HG03060 (cell line): ENCODE measurements at regions not wholly inside any gene's neighbourhood (a gene's known extent, or its start where the extent isn't known, plus 50 kb on each side); places are given as distances from the start of the nearest gene placed in this dataset.

Experiments
- ATAC-seq: cut with Tn5 transposase; IDR thresholded peaks from one replicate; pipeline ENCODE4 v1.9.1; 2021; ENCODE audit warnings: low read depth, moderate number of reproducible peaks; ENCODE audit not compliant: unreplicated experiment

DNA sequence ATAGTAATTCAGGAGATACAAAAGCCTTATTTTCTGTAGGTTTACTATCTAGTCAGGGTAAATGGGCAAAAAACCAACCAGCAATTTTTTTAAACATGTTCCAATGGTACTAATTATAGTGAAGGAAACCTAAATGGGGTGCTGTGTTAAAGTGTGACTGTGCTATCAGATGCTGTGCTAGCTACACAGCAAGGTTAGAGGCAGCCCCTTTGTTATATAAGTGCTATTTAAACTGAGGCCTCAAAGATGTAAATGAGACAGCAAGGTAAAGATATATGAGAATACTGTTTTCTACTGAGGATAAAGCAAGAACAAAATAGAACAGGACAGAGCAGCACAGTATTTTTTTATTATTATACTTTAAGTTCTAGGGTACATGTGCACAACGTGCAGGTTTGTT, 305.4 kb upstream of the RGS18 start:
- no peak for ATAC-seq

GRCh38 chr1:191857600-191857999, 300.7 kb upstream of the RGS18 start:
- ATAC-seq = no peak

- no peak for ATAC-seq
Observed at GRCh38 chr1:191865479-191865878, 292.8 kb upstream of the RGS18 start.

DNA sequence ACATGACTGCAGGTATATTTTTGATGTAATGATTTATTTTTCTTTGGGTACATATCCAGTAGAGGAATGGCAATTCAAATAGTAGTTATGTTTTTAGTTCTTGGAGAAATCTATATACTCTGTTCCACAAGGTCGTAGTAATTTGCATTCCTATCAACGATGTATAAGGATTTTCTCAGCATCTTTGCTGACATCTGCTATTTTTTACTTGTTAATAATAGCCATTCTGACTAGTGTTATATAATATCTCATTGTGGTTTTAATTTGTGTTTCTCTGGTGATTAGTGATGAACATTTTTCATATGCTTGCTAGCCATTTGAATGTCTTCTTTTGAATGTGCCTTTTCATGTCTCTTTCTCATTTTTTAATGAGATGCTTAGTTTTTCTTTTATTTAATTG, 292.1 kb upstream of the RGS18 start:
- no peak for ATAC-seq

- no peak for ATAC-seq
Observed at GRCh38 chr1:191869790-191870312, 288.4 kb upstream of the RGS18 start.

GRCh38 chr1:191870490-191870889, 287.8 kb upstream of the RGS18 start:
- peak; percentile 47 for ATAC-seq

GRCh38 chr1:191875994-191876393, 282.3 kb upstream of the RGS18 start:
- no peak for ATAC-seq

DNA sequence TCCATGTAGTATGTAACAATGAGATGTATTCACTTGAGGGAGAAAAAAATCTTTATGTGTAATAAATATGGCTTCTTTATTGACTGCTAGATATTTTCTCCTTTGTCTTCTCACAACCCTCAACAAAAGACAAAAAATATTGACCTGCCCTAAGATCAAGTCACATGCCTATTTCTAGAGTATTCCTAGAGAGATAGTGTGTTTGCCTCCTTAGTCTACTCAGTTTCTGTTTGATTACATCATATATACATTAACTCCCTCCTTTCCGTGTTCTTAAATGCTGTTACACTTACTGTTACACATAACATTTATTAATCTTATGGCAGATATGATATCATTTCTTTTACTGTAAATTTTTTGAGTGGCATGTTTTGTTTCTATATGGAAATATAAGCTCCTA, 281.6 kb upstream of the RGS18 start:
- no peak for ATAC-seq

DNA sequence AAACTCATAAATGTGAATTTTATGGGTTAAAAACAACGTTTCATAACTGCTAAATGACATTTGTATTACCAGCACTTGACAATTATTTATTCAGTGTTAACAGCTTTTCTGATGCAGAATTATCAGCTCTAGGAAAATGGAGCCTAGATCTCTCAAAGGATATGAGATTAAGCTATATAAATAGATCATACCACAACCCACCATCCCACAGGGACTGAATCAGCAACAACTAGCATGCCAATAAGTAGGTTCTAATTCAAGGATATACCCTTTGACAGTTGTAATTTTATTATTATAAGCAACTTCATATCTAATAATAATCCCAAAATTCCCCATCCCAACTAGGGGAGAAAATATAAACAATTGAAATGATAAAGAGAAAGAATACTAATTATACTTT, 275.4 kb upstream of the RGS18 start:
- no peak for ATAC-seq

- peak; percentile 84 for ATAC-seq
Observed at GRCh38 chr1:191886977-191887376, 271.3 kb upstream of the RGS18 start.

- no peak for ATAC-seq
Observed at GRCh38 chr1:191888996-191889622, 269.2 kb upstream of the RGS18 start.

GRCh38 chr1:191889623-191890003, 268.6 kb upstream of the RGS18 start:
- no peak for ATAC-seq

DNA sequence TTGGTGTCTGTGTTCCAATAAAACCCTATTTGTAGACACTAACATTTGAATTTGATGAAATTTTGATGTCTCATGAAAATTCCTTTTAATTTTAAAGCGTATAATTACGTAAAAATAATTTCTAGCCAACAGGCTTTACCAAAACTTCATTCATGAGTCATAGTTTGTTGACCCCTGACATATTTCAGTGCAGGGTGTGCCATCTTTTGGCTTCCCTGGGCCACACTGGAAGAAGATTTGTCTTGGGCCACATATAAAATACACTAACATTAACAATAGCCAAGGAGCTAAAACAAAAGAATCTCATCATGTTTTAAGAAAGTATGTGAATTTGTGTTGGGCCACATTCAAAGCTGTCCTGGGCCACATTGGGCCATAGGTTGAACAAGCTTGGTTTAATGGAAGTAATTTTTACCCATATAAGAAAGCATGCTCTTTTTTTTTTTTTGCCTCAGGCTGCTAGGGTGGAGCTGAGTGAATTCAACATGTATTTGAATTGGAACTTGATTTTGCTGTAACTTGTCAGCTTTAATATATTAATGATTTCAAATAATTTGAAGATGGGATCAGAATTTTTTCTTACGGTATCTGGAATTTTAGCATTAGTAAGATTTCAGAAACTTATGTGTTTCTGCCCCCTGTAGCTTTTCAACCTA, 267.7 kb upstream of the RGS18 start:
- no peak for ATAC-seq

DNA sequence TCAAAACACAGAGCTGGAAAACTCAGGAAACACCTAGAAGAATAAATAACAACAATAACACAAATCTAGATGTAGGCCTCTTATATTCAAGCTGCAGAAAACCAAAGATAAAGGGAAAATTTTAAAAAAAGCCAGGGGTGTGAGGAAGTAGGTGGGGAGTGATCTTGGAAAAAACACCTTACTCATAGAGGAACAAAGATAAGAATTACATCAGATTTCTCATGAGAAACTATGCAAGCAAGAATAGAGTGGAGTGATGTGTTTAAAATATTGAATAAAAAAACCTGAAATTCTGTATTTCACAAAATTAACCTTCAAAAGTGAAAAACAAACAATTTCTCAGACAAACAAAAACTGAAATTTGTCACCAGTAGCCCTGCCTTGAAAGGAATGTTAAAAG, 265.5 kb upstream of the RGS18 start:
- no peak for ATAC-seq

DNA sequence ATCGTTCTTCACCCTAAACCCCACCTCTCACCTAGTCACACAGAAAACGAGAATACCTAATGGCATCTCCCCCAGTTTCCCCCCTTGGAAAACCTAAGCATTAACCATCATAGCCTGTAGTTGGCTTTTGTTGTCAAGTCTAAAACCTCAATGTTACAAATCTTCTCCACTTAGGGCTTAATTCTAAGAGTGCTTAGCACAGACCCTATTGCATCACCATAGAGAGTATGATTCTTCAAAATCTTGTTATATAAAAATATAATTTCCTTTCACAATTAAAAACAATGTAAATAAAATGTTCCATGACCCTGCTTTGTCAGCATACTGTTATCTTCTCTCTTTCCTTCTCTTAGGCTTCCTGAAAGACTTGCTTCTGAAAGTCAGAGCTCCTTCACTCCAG, 263.2 kb upstream of the RGS18 start:
- no peak for ATAC-seq

DNA sequence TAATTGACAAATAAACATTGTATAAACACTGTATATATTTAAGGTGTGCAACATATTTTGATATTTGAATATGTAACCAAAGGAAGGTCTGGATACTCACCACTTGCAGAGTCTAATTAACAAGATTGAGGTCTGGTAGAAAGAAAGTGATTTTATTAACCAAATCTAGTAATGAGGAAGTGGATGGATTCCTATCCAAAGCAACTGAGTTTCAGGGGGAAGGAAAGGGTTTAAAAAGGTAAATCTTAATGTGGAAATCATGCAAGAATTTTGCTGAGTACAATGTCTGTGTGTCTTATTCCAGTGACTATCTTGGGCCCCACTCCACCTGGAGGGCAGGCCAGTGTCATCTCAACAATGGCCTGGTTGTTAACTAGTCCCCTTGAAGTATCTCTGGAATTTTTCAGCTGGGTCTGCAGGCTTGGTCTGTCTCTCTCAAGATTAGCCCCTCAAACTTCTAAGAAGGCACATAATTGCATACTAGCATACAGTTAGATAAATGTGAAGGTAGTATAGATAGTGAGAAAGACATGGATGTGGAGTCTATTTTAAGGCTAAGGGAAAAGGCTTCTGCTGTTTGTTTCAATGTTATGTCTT, 262.7 kb upstream of the RGS18 start:
- ATAC-seq = no peak

- ATAC-seq = no peak
Observed at GRCh38 chr1:191897134-191897533, 261.1 kb upstream of the RGS18 start.

GRCh38 chr1:191901651-191902050, 256.6 kb upstream of the RGS18 start:
- ATAC-seq = no peak

- ATAC-seq = no peak
Observed at GRCh38 chr1:191904991-191905390, 253.3 kb upstream of the RGS18 start.

DNA sequence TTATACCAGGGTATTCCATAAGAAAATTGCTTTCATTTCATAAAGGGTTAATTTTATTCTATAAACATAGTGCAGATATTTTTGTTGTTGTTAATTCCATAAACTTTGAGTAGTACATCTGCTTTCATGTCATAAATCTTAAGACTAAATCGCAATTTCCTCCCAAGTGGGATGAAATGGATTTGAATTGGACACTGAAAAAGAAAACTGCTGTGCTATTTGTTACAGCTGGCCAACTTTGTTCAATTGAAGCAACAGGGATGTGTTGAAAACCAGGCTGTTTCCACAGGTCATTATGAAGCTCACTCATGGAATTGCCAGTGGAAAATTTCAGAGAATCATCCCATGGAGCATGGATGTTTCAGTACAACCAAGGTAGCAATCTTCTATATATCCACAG, 252.5 kb upstream of the RGS18 start:
- ATAC-seq = no peak

DNA sequence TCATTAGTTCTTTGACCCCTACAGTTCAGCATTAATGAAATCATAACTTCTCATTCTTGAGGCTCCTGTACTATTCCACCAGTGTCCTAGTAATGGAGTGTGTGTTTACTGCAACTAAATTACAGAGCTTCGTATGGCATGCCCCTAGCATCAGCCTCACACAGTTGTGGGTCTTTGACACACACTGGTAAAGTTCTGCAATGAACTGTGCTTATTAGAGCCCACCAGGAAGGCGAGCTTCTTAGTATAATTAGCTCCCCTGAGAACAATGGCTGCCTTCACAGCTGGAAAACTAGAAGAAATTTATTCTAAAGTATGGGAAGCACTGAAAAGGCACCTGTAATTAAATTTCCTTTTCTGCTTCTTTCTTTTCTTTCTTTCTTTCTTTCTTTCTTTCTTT, 251.1 kb upstream of the RGS18 start:
- ATAC-seq = no peak

DNA sequence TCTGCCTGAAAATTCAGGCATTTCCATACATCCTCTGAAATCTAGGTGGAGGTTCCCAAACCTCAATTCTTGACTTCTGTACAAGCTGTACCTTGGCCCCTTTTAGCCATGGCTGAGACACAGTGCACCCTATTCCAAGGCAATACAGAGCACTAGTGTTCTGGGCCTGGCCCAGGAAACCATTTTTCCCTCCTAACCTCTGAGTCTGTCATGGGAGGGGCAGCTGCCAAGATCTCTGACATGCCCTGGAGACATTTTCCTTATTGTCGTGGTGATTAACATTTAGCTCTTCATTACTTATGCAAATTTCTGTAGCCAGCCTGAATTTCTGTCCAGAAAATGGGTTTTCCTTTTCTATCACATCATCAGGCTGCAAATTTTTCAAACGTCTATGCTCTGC, 248.0 kb upstream of the RGS18 start:
- ATAC-seq = no peak
